ENCODE measurements at regions not wholly inside any gene's neighbourhood (a gene's known extent, or its start where the extent isn't known, plus 50 kb on each side); places are given as distances from the start of the nearest gene placed in this dataset.

GRCh38 chr12:31880340-31880739 lies 78.9 kb upstream of the RESF1 start:
- ChIA-PET POLR2A (interaction anchor here in 1 of 2 donors (0.6 kb wide), 2 partner anchors 16 to 233 kb away, joined by 4 read pairs; no protein-coding TSS in a partner anchor), CTCF (interaction anchor here in 1 of 2 donors (0.6 kb wide), 1 partner anchor 50 kb away, joined by 3 read pairs; no protein-coding TSS in a partner anchor)
- no peak overlapping the region for H3K4me3 Mint-ChIP-seq
- H3K36me3 ChIP-seq (ENCODE audit: control insufficient read depth in 2 of 2, extremely low read depth in 1 of 2, insufficient read depth in 1 of 2, low read length in 1 of 2): no peaks in the 10 kb centered on the region
- H3K27ac Mint-ChIP-seq: peak overlapping the region; percentile 62 to 80
- DNase-seq: no peak
- H3K9me3 ChIP-seq: no peaks in the 10 kb centered on the region
- H3K27me3 Mint-ChIP-seq: no peaks in the 10 kb centered on the region
- peaks cover 5 to 19% of the 10 kb centered on the region in 2 experiments for H3K4me1 ChIP-seq (ENCODE audit: control insufficient read depth in 1 of 2, extremely low read depth in 1 of 2, insufficient read depth in 2 of 2, low read length in 2 of 2)
- H3K27me3 ChIP-seq (replicated peaks in 1 of 2; ENCODE audit: control insufficient read depth in 2 of 2, extremely low read depth in 1 of 2, insufficient read depth in 2 of 2, low read length in 1 of 2): no peaks in the 10 kb centered on the region
- peaks cover 31 to 45% (median 32%) of the 10 kb centered on the region in 3 donors for H3K4me1 Mint-ChIP-seq
- H3K36me3 Mint-ChIP-seq: peaks cover 6% of the 10 kb centered on the region
- no peak for ATAC-seq (replicated peaks in 1 of 4)
- H3K27ac ChIP-seq (ENCODE audit: low read length): no peak overlapping the region
- H3K9me3 Mint-ChIP-seq: peaks cover 0 to 10% (median 3%) of the 10 kb centered on the region in 3 donors
- H3K4me3 ChIP-seq (ENCODE audit: control insufficient read depth in 1 of 2, extremely low read depth in 1 of 2, low read length in 1 of 2): no peak overlapping the region

- Histone ChIP-seq H3K4me3 (ENCODE audit: control insufficient read depth in 1 of 2, extremely low read depth in 1 of 2, low read length in 1 of 2) (no peak overlapping the region), H3K9me3 (no peaks in the 10 kb centered on the region), H3K27ac (ENCODE audit: low read length) (no peak overlapping the region), H3K27me3 (replicated peaks in 1 of 2; ENCODE audit: control insufficient read depth in 2 of 2, extremely low read depth in 1 of 2, insufficient read depth in 2 of 2, low read length in 1 of 2) (no peaks in the 10 kb centered on the region), H3K4me1 (ENCODE audit: control insufficient read depth in 1 of 2, extremely low read depth in 1 of 2, insufficient read depth in 2 of 2, low read length in 2 of 2) (peaks cover 14 to 29% of the 10 kb centered on the region in 2 experiments), H3K36me3 (ENCODE audit: control insufficient read depth in 2 of 2, extremely low read depth in 1 of 2, insufficient read depth in 1 of 2, low read length in 1 of 2) (no peaks in the 10 kb centered on the region)
- no peak overlapping the region for H3K4me3 Mint-ChIP-seq
- H3K9me3 Mint-ChIP-seq: peaks cover 0 to 6% (median 0%) of the 10 kb centered on the region in 3 donors
- CTCF ChIA-PET: interaction anchor here in 1 of 2 donors (0.6 to 1.4 kb wide), 2 partner anchors 12 to 19 kb away, joined by 4 to 6 read pairs; no protein-coding TSS in a partner anchor
- H3K4me1 Mint-ChIP-seq: peaks cover 45 to 54% (median 47%) of the 10 kb centered on the region in 3 donors
- H3K27me3 Mint-ChIP-seq: no peaks in the 10 kb centered on the region
- WGBS (ENCODE audit: insufficient coverage): no CpG with 5 or more reads among the region's 1 CpG
- no peak for ATAC-seq (replicated peaks in 1 of 4)
- no peak for DNase-seq
- H3K36me3 Mint-ChIP-seq: peaks cover 8% of the 10 kb centered on the region
- peak overlapping the region; percentile 1 to 43 for H3K27ac Mint-ChIP-seq
- POLR2A ChIA-PET: interaction anchor here in 1 of 2 donors (0.5 kb wide), 1 partner anchor 19 kb away, joined by 5 read pairs; no protein-coding TSS in a partner anchor
These were observed 81.3 kb upstream of the RESF1 start for GRCh38 chr12:31877884-31878283.

GRCh38 chr12:31876568-31877424 lies 82.4 kb upstream of the RESF1 start:
- no peaks in the 10 kb centered on the region for H3K9me3 ChIP-seq
- no peaks in the 10 kb centered on the region for H3K27me3 Mint-ChIP-seq
- H3K36me3 ChIP-seq (ENCODE audit: control insufficient read depth in 2 of 2, extremely low read depth in 1 of 2, insufficient read depth in 1 of 2, low read length in 1 of 2): no peaks in the 10 kb centered on the region
- no peak overlapping the region for H3K4me3 ChIP-seq (ENCODE audit: control insufficient read depth in 1 of 2, extremely low read depth in 1 of 2, low read length in 1 of 2)
- peaks cover 12% of the 10 kb centered on the region for H3K36me3 Mint-ChIP-seq
- peaks cover 47 to 60% (median 50%) of the 10 kb centered on the region in 3 donors for H3K4me1 Mint-ChIP-seq
- ChIA-PET POLR2A (no interaction called here), CTCF (interaction anchor here in 1 of 2 donors (1.4 kb wide), 1 partner anchor 13 kb away, joined by 4 read pairs; no protein-coding TSS in a partner anchor)
- H3K4me3 Mint-ChIP-seq: no peak overlapping the region
- WGBS (ENCODE audit: insufficient coverage): 100% methylated on average over 1 of the region's 13 CpGs
- H3K9me3 Mint-ChIP-seq: peaks cover 0 to 12% (median 4%) of the 10 kb centered on the region in 3 donors
- H3K27ac Mint-ChIP-seq: peak overlapping the region; percentile 71 to 79
- no peaks in the 10 kb centered on the region for H3K27me3 ChIP-seq (replicated peaks in 1 of 2; ENCODE audit: control insufficient read depth in 2 of 2, extremely low read depth in 1 of 2, insufficient read depth in 2 of 2, low read length in 1 of 2)
- H3K27ac ChIP-seq (ENCODE audit: low read length): no peak overlapping the region
- no peak for ATAC-seq (replicated peaks in 1 of 4)
- peaks cover 14 to 29% of the 10 kb centered on the region in 2 experiments for H3K4me1 ChIP-seq (ENCODE audit: control insufficient read depth in 1 of 2, extremely low read depth in 1 of 2, insufficient read depth in 2 of 2, low read length in 2 of 2)
- DNase-seq: peak in 2 of 35 experiments; percentile 21 to 26

GRCh38 chr12:31875609-31875964 lies 83.6 kb upstream of the RESF1 start:
- WGBS (ENCODE audit: insufficient coverage): 91% methylated on average over 7 of the region's 8 CpGs
- H3K27ac ChIP-seq (ENCODE audit: low read length): peak overlapping the region; percentile 98
- Mint-ChIP-seq H3K36me3 (peaks cover 12% of the 10 kb centered on the region), H3K9me3 (peaks cover 0 to 12% (median 4%) of the 10 kb centered on the region in 3 donors), H3K4me3 (peak overlapping the region; percentile 6 to 58 (median 51)), H3K27me3 (no peaks in the 10 kb centered on the region), H3K27ac (peak overlapping the region; percentile 95 to 100), H3K4me1 (peaks cover 47 to 60% (median 50%) of the 10 kb centered on the region in 3 donors)
- CTCF ChIA-PET: interaction anchor here in 1 of 2 donors (1.0 kb wide), 2 partner anchors 15 to 21 kb away, joined by 3 to 6 read pairs; no protein-coding TSS in a partner anchor
- no peaks in the 10 kb centered on the region for H3K36me3 ChIP-seq (ENCODE audit: control insufficient read depth in 2 of 2, extremely low read depth in 1 of 2, insufficient read depth in 1 of 2, low read length in 1 of 2)
- H3K4me3 ChIP-seq (ENCODE audit: control insufficient read depth in 1 of 2, extremely low read depth in 1 of 2, low read length in 1 of 2): no peak overlapping the region
- H3K27me3 ChIP-seq (replicated peaks in 1 of 2; ENCODE audit: control insufficient read depth in 2 of 2, extremely low read depth in 1 of 2, insufficient read depth in 2 of 2, low read length in 1 of 2): no peaks in the 10 kb centered on the region
- DNase-seq (no peak), ATAC-seq (replicated peaks in 1 of 4) (peak in 1 of 4 experiments; percentile 6)
- H3K4me1 ChIP-seq (ENCODE audit: control insufficient read depth in 1 of 2, extremely low read depth in 1 of 2, insufficient read depth in 2 of 2, low read length in 2 of 2): peaks cover 14 to 29% of the 10 kb centered on the region in 2 experiments
- POLR2A ChIA-PET: interaction anchor here in 1 of 2 donors (1.0 kb wide), 1 partner anchor 21 kb away, joined by 3 read pairs; no protein-coding TSS in a partner anchor
- no peaks in the 10 kb centered on the region for H3K9me3 ChIP-seq

- H3K27me3 ChIP-seq (replicated peaks in 1 of 2; ENCODE audit: control insufficient read depth in 2 of 2, extremely low read depth in 1 of 2, insufficient read depth in 2 of 2, low read length in 1 of 2): no peaks in the 10 kb centered on the region
- peak; percentile 30 to 90 (median 68) for DNase-seq
- no peaks in the 10 kb centered on the region for H3K9me3 ChIP-seq
- H3K4me3 ChIP-seq (ENCODE audit: control insufficient read depth in 1 of 2, extremely low read depth in 1 of 2, low read length in 1 of 2): no peak overlapping the region
- H3K4me3 Mint-ChIP-seq: peak overlapping the region; percentile 31 to 58 (median 51)
- POLR2A ChIA-PET: interaction anchor here in 1 of 2 donors (0.6 to 1.0 kb wide), 3 partner anchors 21 to 881 kb away, joined by 3 to 4 read pairs (median 3); partner anchors contain the start of gene YARS2
- CTCF ChIA-PET: interaction anchor here in 1 of 2 donors (0.6 to 1.5 kb wide), 4 partner anchors 15 to 130 kb away, joined by 3 to 6 read pairs (median 5); no protein-coding TSS in a partner anchor
- H3K27me3 Mint-ChIP-seq: no peaks in the 10 kb centered on the region
- H3K9me3 Mint-ChIP-seq: peaks cover 0 to 12% (median 4%) of the 10 kb centered on the region in 3 donors
- no peaks in the 10 kb centered on the region for H3K36me3 ChIP-seq (ENCODE audit: control insufficient read depth in 2 of 2, extremely low read depth in 1 of 2, insufficient read depth in 1 of 2, low read length in 1 of 2)
- peak overlapping the region; percentile 95 to 100 for H3K27ac Mint-ChIP-seq
- ATAC-seq (replicated peaks in 1 of 4): peak; percentile 85 to 97 (median 94)
- peak overlapping the region; percentile 98 for H3K27ac ChIP-seq (ENCODE audit: low read length)
- WGBS (ENCODE audit: insufficient coverage): 0% methylated on average over 2 of the region's 6 CpGs
- H3K36me3 Mint-ChIP-seq: peaks cover 12% of the 10 kb centered on the region
- H3K4me1 Mint-ChIP-seq: peaks cover 47 to 55% (median 48%) of the 10 kb centered on the region in 3 donors
- peaks cover 14 to 29% of the 10 kb centered on the region in 2 experiments for H3K4me1 ChIP-seq (ENCODE audit: control insufficient read depth in 1 of 2, extremely low read depth in 1 of 2, insufficient read depth in 2 of 2, low read length in 2 of 2)
These were observed 84.1 kb upstream of the RESF1 start for GRCh38 chr12:31874961-31875608.

All from T-cell (primary cell).